ENCODE measurements at regions not wholly inside any gene's neighbourhood (a gene's known extent, or its start where the extent isn't known, plus 50 kb on each side); places are given as distances from the start of the nearest gene placed in this dataset.

GRCh38 chr6:103798166-103798565 lies 1061.6 kb downstream of the HACE1 start:
- TF ChIP-seq, protein P1, sequence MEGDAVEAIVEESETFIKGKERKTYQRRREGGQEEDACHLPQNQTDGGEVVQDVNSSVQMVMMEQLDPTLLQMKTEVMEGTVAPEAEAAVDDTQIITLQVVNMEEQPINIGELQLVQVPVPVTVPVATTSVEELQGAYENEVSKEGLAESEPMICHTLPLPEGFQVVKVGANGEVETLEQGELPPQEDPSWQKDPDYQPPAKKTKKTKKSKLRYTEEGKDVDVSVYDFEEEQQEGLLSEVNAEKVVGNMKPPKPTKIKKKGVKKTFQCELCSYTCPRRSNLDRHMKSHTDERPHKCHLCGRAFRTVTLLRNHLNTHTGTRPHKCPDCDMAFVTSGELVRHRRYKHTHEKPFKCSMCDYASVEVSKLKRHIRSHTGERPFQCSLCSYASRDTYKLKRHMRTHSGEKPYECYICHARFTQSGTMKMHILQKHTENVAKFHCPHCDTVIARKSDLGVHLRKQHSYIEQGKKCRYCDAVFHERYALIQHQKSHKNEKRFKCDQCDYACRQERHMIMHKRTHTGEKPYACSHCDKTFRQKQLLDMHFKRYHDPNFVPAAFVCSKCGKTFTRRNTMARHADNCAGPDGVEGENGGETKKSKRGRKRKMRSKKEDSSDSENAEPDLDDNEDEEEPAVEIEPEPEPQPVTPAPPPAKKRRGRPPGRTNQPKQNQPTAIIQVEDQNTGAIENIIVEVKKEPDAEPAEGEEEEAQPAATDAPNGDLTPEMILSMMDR (IDR thresholded peaks at IDR 0.05; ENCODE audit: poor library complexity, severe bottlenecking): no peak
- TF ChIP-seq POLR2AphosphoS5 (IDR thresholded peaks at IDR 0.05) (peak; percentile 27), SMC3 (conservative IDR thresholded peaks at IDR 0.05; ENCODE audit: poor library complexity) (no peak), EP300 (conservative IDR thresholded peaks at IDR 0.05; ENCODE audit: poor library complexity, severe bottlenecking) (peak; percentile 56), REST (IDR thresholded peaks at IDR 0.05; ENCODE audit: borderline replicate concordance) (no peak), RAD21 (conservative IDR thresholded peaks at IDR 0.05) (no peak), MXI1 (conservative IDR thresholded peaks at IDR 0.05; ENCODE audit: poor library complexity, severe bottlenecking) (no peak), EZH2 (IDR thresholded peaks at IDR 0.05; ENCODE audit: borderline replicate concordance, insufficient read depth, low read length, poor library complexity, severe bottlenecking) (no peak), TAF1 (IDR thresholded peaks at IDR 0.05; ENCODE audit: low read depth) (no peak)
